ENCODE measurements at regions not wholly inside any gene's neighbourhood (a gene's known extent, or its start where the extent isn't known, plus 50 kb on each side); places are given as distances from the start of the nearest gene placed in this dataset.

DNA sequence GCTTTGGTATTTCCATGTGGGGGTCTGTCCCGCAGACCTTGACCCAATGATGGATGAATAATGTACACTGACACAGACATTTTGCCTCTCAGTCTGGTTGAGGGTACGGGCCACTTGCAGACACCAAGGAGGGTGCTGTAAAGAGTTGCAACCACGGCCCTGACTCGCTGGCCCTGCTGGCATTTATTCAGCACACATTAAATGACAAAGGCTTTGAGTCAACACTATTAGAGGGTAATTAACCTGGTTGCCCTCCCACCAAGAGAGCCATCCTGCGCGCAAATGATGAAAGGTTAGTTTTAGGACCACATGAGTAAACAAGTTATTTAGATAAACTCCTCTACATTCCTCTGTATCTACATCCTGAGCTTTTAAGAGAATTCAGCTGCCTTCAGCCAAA is 308.9 kb upstream of the MMS22L start:
- in situ Hi-C loops (cut with MboI; ENCODE audit: low pct_unique_long_range_greater_than_20kb, low sequenced_read_pairs, unreplicated experiment), result no loop called here
- no peak for DNase-seq (ENCODE audit: low spot score)
- TF ChIP-seq, protein P1, sequence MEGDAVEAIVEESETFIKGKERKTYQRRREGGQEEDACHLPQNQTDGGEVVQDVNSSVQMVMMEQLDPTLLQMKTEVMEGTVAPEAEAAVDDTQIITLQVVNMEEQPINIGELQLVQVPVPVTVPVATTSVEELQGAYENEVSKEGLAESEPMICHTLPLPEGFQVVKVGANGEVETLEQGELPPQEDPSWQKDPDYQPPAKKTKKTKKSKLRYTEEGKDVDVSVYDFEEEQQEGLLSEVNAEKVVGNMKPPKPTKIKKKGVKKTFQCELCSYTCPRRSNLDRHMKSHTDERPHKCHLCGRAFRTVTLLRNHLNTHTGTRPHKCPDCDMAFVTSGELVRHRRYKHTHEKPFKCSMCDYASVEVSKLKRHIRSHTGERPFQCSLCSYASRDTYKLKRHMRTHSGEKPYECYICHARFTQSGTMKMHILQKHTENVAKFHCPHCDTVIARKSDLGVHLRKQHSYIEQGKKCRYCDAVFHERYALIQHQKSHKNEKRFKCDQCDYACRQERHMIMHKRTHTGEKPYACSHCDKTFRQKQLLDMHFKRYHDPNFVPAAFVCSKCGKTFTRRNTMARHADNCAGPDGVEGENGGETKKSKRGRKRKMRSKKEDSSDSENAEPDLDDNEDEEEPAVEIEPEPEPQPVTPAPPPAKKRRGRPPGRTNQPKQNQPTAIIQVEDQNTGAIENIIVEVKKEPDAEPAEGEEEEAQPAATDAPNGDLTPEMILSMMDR (IDR thresholded peaks at IDR 0.05; ENCODE audit: extremely low read depth, insufficient read depth, missing control alignments), result no peak

DNA sequence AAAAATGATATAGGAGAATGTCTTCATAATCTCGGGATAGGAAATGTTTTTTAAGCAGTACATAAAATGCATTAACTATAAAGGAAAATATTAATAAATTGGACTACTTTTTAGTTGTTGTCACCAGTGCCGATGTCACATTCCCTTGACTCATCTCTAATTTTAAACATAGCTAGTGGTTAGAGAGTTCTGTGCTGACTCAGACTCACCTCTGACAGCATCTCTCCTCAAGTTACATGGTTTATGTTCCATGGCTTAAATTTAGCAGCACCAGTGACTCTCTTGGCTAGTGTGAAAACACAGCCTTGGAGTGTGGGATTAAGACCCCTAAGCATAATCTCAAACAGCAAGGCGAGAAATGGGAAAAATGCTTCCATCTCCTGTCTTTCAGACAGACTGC is 311.8 kb upstream of the MMS22L start:
- TF ChIP-seq, protein P1 (IDR thresholded peaks at IDR 0.05; ENCODE audit: extremely low read depth, insufficient read depth, missing control alignments), result no peak
- no peak for DNase-seq (ENCODE audit: low spot score)
- in situ Hi-C loops (cut with MboI; ENCODE audit: low pct_unique_long_range_greater_than_20kb, low sequenced_read_pairs, unreplicated experiment), result no loop called here

GRCh38 chr6:97621111-97621510 is 338.1 kb upstream of the MMS22L start:
- no peak for DNase-seq (ENCODE audit: low spot score)
- in situ Hi-C loops (cut with MboI; ENCODE audit: low pct_unique_long_range_greater_than_20kb, low sequenced_read_pairs, unreplicated experiment), result no loop called here
- TF ChIP-seq, protein P1 (IDR thresholded peaks at IDR 0.05; ENCODE audit: extremely low read depth, insufficient read depth, missing control alignments), result no peak

- TF ChIP-seq, protein P1 (IDR thresholded peaks at IDR 0.05; ENCODE audit: extremely low read depth, insufficient read depth, missing control alignments), result no peak
- no peak for DNase-seq (ENCODE audit: low spot score)
- in situ Hi-C loops (cut with MboI; ENCODE audit: low pct_unique_long_range_greater_than_20kb, low sequenced_read_pairs, unreplicated experiment), result no loop called here
Measured at GRCh38 chr6:97626671-97627441, 343.8 kb upstream of the MMS22L start.

- TF ChIP-seq, protein P1 (IDR thresholded peaks at IDR 0.05; ENCODE audit: extremely low read depth, insufficient read depth, missing control alignments), result no peak
- in situ Hi-C loops (cut with MboI; ENCODE audit: low pct_unique_long_range_greater_than_20kb, low sequenced_read_pairs, unreplicated experiment), result no loop called here
- DNase-seq (ENCODE audit: low spot score), result no peak
Measured at GRCh38 chr6:97629180-97629579, 346.2 kb upstream of the MMS22L start.

- TF ChIP-seq, protein P1 (IDR thresholded peaks at IDR 0.05; ENCODE audit: extremely low read depth, insufficient read depth, missing control alignments), result no peak
- DNase-seq (ENCODE audit: low spot score), result no peak
- in situ Hi-C loops (cut with MboI; ENCODE audit: low pct_unique_long_range_greater_than_20kb, low sequenced_read_pairs, unreplicated experiment), result no loop called here
Measured at GRCh38 chr6:97630604-97631003, 347.6 kb upstream of the MMS22L start.

All from GM13977 (cell line).